Mesenchymal stem cell (in vitro differentiated cells and primary cell): ENCODE measurements at regions not wholly inside any gene's neighbourhood (a gene's known extent, or its start where the extent isn't known, plus 50 kb on each side); places are given as distances from the start of the nearest gene placed in this dataset.

ENCODE experiments used
- DNase-seq: peaks from one replicate; pipeline ENCODE4 v3.0.0-alpha.2; 2013
- H2AFZ ChIP-seq: one replicate; pipeline ENCODE4 v1.6.1; 2013; ENCODE audit warnings: low read depth, mild to moderate bottlenecking, control low read depth, inconsistent platforms, low read length, moderate library complexity
- H2AK5ac ChIP-seq: 2 replicates; pipeline ENCODE4 v1.6.1; 2013; ENCODE audit warnings: low read length, moderate library complexity, mild to moderate bottlenecking, inconsistent platforms; ENCODE audit not compliant: severe bottlenecking
- H2BK120ac ChIP-seq: one replicate; pipeline ENCODE4 v1.6.1; 2013; ENCODE audit warnings: low read depth, mild to moderate bottlenecking, inconsistent platforms, low read length, moderate library complexity
- H2BK12ac ChIP-seq, 2 experiments: one replicate each; pipeline ENCODE4 v1.6.1; 2013; ENCODE audit warnings: inconsistent platforms in 2 of 2, low read length in 2 of 2, mild to moderate bottlenecking in 2 of 2, moderate library complexity in 2 of 2, control low read depth in 1 of 2
- H2BK15ac ChIP-seq: one replicate; pipeline ENCODE4 v1.6.1; 2013; ENCODE audit warnings: mild to moderate bottlenecking, low read depth, inconsistent platforms; ENCODE audit not compliant: poor library complexity, severe bottlenecking
- H2BK5ac ChIP-seq: 2 replicates; pipeline ENCODE4 v1.6.1; 2013; ENCODE audit warnings: low read depth, mild to moderate bottlenecking, low read length, control low read depth, inconsistent platforms; ENCODE audit not compliant: poor library complexity, severe bottlenecking
- H3K14ac ChIP-seq, 2 experiments: one replicate each; pipeline ENCODE4 v1.6.1; 2013; ENCODE audit warnings: inconsistent platforms in 2 of 2, low read length in 2 of 2, control low read depth in 1 of 2, mild to moderate bottlenecking in 1 of 2, moderate library complexity in 1 of 2
- H3K18ac ChIP-seq, 2 experiments: one replicate each; pipeline ENCODE4 v1.6.1; 2013; ENCODE audit warnings: inconsistent platforms in 2 of 2, low read length in 2 of 2, control low read depth in 1 of 2, low read depth in 1 of 2, mild to moderate bottlenecking in 1 of 2
- H3K23ac ChIP-seq, 2 experiments: one replicate each; pipeline ENCODE4 v1.6.1; 2013; ENCODE audit warnings: inconsistent platforms in 2 of 2, low read length in 2 of 2, mild to moderate bottlenecking in 2 of 2, moderate library complexity in 2 of 2, control low read depth in 1 of 2
- H3K27ac ChIP-seq: 2 replicates; pipeline ENCODE4 v1.5.1; 2013; ENCODE audit warnings: mild to moderate bottlenecking, moderate library complexity, low read length, control low read depth, inconsistent platforms; ENCODE audit not compliant: poor library complexity, severe bottlenecking
- H3K27me3 ChIP-seq, 2 experiments: 2 replicates each; pipeline versions ENCODE4 v1.6.1 to v1.7.0; 2013; ENCODE audit warnings: low read length in 2 of 2, mild to moderate bottlenecking in 2 of 2, moderate library complexity in 2 of 2, control low read depth in 1 of 2, inconsistent platforms in 1 of 2; ENCODE audit not compliant: control insufficient read depth in 1 of 2, insufficient read depth in 1 of 2
- H3K36me3 ChIP-seq, 2 experiments: 2 replicates each; pipeline versions ENCODE4 v1.6.1 to v1.7.0; 2013; ENCODE audit warnings: low read length in 2 of 2, control low read depth in 1 of 2, inconsistent platforms in 1 of 2, low read depth in 1 of 2, mild to moderate bottlenecking in 1 of 2; ENCODE audit not compliant: insufficient read depth in 2 of 2, control insufficient read depth in 1 of 2
- H3K4ac ChIP-seq, 2 experiments: one replicate each; pipeline ENCODE4 v1.6.1; 2013; ENCODE audit warnings: inconsistent platforms in 2 of 2, low read length in 2 of 2, mild to moderate bottlenecking in 2 of 2, moderate library complexity in 2 of 2, control low read depth in 1 of 2, low read depth in 1 of 2
- H3K4me1 ChIP-seq: 2 replicates; pipeline ENCODE4 v1.6.1; 2013; ENCODE audit warnings: low read depth, low read length, control low read depth; ENCODE audit not compliant: control insufficient read depth, insufficient read depth
- H3K4me2 ChIP-seq: 2 replicates; pipeline ENCODE4 v1.6.1; 2013; ENCODE audit warnings: low read length, mild to moderate bottlenecking, inconsistent platforms; ENCODE audit not compliant: poor library complexity, severe bottlenecking
- H3K4me3 ChIP-seq, 2 experiments: 2 replicates each; pipeline versions ENCODE4 v1.5.1 to v1.7.0; 2013; ENCODE audit warnings: low read length in 2 of 2, mild to moderate bottlenecking in 2 of 2, control low read depth in 1 of 2, low read depth in 1 of 2; ENCODE audit not compliant: insufficient read depth in 1 of 2
- H3K79me1 ChIP-seq: replicated peaks from 2 replicates; pipeline ENCODE4 v1.6.1; 2013; ENCODE audit warnings: mild to moderate bottlenecking, control low read depth, low read length, inconsistent platforms; ENCODE audit not compliant: poor library complexity, severe bottlenecking
- H3K9ac ChIP-seq: 2 replicates; pipeline ENCODE4 v1.7.0; 2013; ENCODE audit warnings: mild to moderate bottlenecking, low read length, moderate library complexity
- H3K9me3 ChIP-seq: 2 replicates; pipeline ENCODE4 v1.7.0; 2013; ENCODE audit warnings: mild to moderate bottlenecking, low read length; ENCODE audit not compliant: control insufficient read depth
- H4K8ac ChIP-seq: one replicate; pipeline ENCODE4 v1.6.1; 2013; ENCODE audit warnings: inconsistent platforms, mild to moderate bottlenecking, low read length, moderate library complexity
- H4K91ac ChIP-seq: one replicate; pipeline ENCODE4 v1.6.1; 2013; ENCODE audit warnings: mild to moderate bottlenecking, low read length, inconsistent platforms
- WGBS: methylation state at CpG from one replicate; pipeline ENCODE4 v1.1.7; 2013; ENCODE audit warnings: mixed read lengths; 5-methylcytosine and 5-hydroxymethylcytosine counted together

GRCh38 chr4:27412613-27413012, 552.0 kb downstream of the STIM2 start:
- Histone ChIP-seq H3K27me3 (no peaks in the 10 kb centered on the region), H3K4me2 (no peak overlapping the region), H2BK12ac (no peak overlapping the region), H3K79me1 (no peaks in the 10 kb centered on the region), H2AK5ac (no peak overlapping the region), H3K4me1 (no peaks in the 10 kb centered on the region), H3K4ac (no peak overlapping the region), H3K9me3 (peaks cover 3% of the 10 kb centered on the region), H2BK5ac (no peak overlapping the region), H4K8ac (no peak overlapping the region), H4K91ac (no peak overlapping the region), H3K9ac (no peak overlapping the region), H3K4me3 (no peak overlapping the region), H3K18ac (no peak overlapping the region), H2BK15ac (no peak overlapping the region), H3K14ac (no peak overlapping the region), H2AFZ (no peak overlapping the region), H3K36me3 (no peaks in the 10 kb centered on the region), H3K23ac (no peak overlapping the region), H2BK120ac (no peak overlapping the region), H3K27ac (no peak overlapping the region)
- no peak for DNase-seq
- 71% methylated on average over 1 of the region's 1 CpG for WGBS

GRCh38 chr4:27414887-27415731, 554.5 kb downstream of the STIM2 start:
- no peak overlapping the region for H3K23ac ChIP-seq
- H2AFZ ChIP-seq = no peak overlapping the region
- no peak overlapping the region for H3K4ac ChIP-seq
- 68% methylated on average over 3 of the region's 3 CpGs for WGBS
- H3K4me3 ChIP-seq = no peak overlapping the region
- no peak overlapping the region for H3K9ac ChIP-seq
- H3K9me3 ChIP-seq = peaks cover 3% of the 10 kb centered on the region
- no peaks in the 10 kb centered on the region for H3K36me3 ChIP-seq
- no peak overlapping the region for H2BK120ac ChIP-seq
- no peak overlapping the region for H2BK12ac ChIP-seq
- no peak overlapping the region for H2BK5ac ChIP-seq
- DNase-seq = no peak
- H3K27ac ChIP-seq = no peak overlapping the region
- no peak overlapping the region for H3K4me2 ChIP-seq
- no peaks in the 10 kb centered on the region for H3K79me1 ChIP-seq
- H3K4me1 ChIP-seq = no peaks in the 10 kb centered on the region
- no peak overlapping the region for H3K14ac ChIP-seq
- H3K27me3 ChIP-seq = no peaks in the 10 kb centered on the region
- H3K18ac ChIP-seq = no peak overlapping the region
- no peak overlapping the region for H2AK5ac ChIP-seq
- H4K8ac ChIP-seq = no peak overlapping the region
- H2BK15ac ChIP-seq = no peak overlapping the region
- no peak overlapping the region for H4K91ac ChIP-seq

- Histone ChIP-seq H3K18ac (no peak overlapping the region), H2BK12ac (no peak overlapping the region), H3K4me1 (no peaks in the 10 kb centered on the region), H3K4me2 (no peak overlapping the region), H3K23ac (no peak overlapping the region), H2BK15ac (no peak overlapping the region), H3K9ac (no peak overlapping the region), H2BK5ac (no peak overlapping the region), H3K27ac (no peak overlapping the region), H4K91ac (no peak overlapping the region), H3K4ac (no peak overlapping the region), H2AK5ac (no peak overlapping the region), H3K79me1 (no peaks in the 10 kb centered on the region), H2AFZ (no peak overlapping the region), H3K4me3 (no peak overlapping the region), H3K27me3 (no peaks in the 10 kb centered on the region), H2BK120ac (no peak overlapping the region), H3K14ac (no peak overlapping the region), H4K8ac (no peak overlapping the region), H3K36me3 (no peaks in the 10 kb centered on the region), H3K9me3 (peaks cover 4% of the 10 kb centered on the region)
- no CpG with 5 or more reads among the region's 1 CpG for WGBS
- DNase-seq = no peak
Measured at GRCh38 chr4:27428661-27429060, 568.0 kb downstream of the STIM2 start.

- peaks cover 3% of the 10 kb centered on the region for H3K9me3 ChIP-seq
- peak overlapping the region in 1 of 2 experiments; percentile 6 for H3K4me3 ChIP-seq
- no peak overlapping the region for H4K8ac ChIP-seq
- H3K4me2 ChIP-seq = no peak overlapping the region
- H2BK5ac ChIP-seq = no peak overlapping the region
- 43% methylated on average over 3 of the region's 5 CpGs for WGBS
- no peak overlapping the region for H3K14ac ChIP-seq
- H3K36me3 ChIP-seq = no peaks in the 10 kb centered on the region
- no peak overlapping the region for H2BK12ac ChIP-seq
- no peak for DNase-seq
- H3K18ac ChIP-seq = no peak overlapping the region
- no peaks in the 10 kb centered on the region for H3K27me3 ChIP-seq
- no peak overlapping the region for H2AFZ ChIP-seq
- no peaks in the 10 kb centered on the region for H3K79me1 ChIP-seq
- no peak overlapping the region for H4K91ac ChIP-seq
- no peak overlapping the region for H3K23ac ChIP-seq
- H2BK120ac ChIP-seq = no peak overlapping the region
- H3K4ac ChIP-seq = no peak overlapping the region
- no peak overlapping the region for H2AK5ac ChIP-seq
- no peak overlapping the region for H2BK15ac ChIP-seq
- H3K27ac ChIP-seq = no peak overlapping the region
- H3K9ac ChIP-seq = no peak overlapping the region
- no peaks in the 10 kb centered on the region for H3K4me1 ChIP-seq
Measured at GRCh38 chr4:27429364-27429871, 568.8 kb downstream of the STIM2 start.
